ENCODE measurements at regions not wholly inside any gene's neighbourhood (a gene's known extent, or its start where the extent isn't known, plus 50 kb on each side); places are given as distances from the start of the nearest gene placed in this dataset.

DNA sequence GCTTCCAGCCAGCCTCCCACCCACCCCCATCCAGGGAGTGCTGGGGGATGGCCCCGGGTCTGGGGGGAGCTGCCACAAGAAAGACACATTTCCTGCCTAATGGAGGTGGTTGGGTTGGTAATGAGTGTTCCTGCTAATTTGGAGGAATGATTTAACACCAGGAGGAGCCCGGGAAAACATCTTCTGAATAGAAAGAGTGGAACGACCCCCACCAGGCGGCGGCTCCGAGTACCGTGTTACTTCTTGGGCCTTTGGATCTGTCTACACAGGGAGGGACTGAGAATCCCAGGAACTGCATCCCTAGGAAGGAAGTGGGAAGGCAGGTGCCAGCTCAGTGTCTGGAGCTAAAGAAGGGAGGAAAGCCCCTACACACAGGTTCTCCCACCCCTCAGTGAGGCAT lies 64.6 kb downstream of the TSPAN17 start:
- DNase-seq = no peak

DNA sequence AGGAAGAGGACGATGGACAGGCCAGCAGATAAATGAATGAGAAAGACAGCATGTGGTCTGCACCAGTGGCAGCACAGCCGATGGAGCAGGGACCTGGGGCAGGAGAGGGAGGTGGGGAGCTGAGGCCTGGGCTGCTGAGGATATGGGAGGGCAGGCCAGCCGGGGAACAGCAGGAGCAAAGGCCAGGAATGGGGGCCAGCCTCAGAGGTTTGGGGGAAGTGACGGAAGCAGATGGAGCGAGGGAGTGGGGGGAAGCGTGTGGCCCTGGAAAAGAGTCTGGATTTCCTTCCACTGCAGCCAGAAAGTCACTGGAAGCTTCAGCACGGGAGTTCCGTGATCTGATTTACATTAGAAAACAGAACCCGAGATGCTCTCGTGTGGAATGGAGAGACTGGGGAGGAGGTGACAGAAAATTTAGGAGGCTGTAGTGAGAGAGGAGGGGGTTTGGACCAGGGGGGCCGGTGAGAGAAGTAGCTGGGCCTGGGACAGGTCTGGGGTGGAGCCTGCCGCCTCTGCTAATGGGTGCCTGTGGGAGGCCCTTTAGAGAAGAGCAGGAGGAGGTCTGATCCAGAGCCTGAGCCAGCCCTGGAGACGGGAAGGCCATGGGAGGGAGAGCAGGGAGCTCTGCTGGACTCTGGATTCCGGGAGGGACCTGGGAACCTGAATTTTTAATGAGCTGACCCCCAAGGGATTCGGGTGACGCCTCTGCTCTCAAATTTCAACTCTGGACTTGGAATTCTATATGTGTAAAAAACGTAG lies 65.4 kb downstream of the TSPAN17 start:
- no peak for DNase-seq

DNA sequence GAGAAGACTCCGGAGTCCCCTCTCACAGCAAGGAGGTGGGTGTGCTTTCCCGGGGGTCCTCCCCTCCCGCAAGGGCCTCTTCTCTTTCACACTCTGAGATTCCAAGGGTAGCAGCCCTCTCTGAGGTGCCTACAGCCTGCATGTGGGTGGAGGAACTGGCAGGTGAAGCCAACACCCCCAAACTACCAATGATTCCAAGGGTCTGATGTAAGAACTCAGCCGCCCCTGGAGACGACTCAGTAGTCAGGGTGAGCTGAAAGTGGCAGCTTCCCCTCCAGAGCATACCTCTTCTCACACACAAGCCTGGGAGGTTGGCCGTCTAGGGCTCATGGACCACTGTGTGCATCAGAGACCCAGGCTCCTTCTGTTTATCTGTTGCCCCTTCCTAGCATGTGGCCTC lies 66.1 kb downstream of the TSPAN17 start:
- no peak for DNase-seq

DNA sequence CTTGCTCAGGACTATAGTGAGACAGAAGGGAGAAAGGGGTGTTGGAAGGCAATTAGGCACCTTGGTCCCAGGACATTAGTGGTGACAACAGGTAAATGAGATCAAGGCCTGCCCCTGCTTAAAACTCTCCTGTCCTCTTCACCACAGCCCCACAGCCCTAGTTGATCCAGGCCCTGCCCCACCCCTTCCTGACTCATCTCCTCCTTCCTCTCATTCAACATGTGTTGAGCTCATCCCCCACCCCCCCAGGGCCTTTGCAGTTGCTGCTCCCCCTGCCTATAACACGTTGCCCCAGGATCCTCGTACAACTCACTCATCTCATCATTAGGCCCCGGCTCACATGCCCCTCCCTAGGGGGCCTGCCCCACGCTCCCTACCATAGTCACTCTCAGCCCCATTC lies 66.8 kb downstream of the TSPAN17 start:
- DNase-seq = no peak

DNA sequence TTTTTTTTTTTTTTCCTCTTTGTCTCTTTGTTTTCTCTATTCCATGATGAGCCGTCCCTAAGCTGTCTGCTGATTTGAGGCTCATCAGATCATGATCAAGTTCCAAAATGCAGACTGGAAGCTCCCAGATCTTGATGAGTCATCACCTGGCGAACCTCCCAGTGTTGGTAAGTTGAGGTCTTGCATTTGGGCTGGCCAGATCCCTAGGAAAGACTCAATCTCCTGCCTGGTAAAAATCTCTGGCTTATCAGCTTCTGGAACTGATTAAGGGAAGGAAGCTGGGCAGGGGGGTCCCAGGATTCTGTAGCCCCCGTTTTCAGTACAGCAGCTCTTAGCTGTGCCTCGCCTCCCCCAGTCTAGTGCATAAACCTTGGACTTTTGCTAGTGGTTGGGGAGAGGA lies 69.0 kb downstream of the TSPAN17 start:
- DNase-seq = no peak

GRCh38 chr5:176719113-176719739 lies 71.9 kb downstream of the TSPAN17 start:
- no peak for DNase-seq

GRCh38 chr5:176721509-176721908 lies 74.2 kb downstream of the TSPAN17 start:
- DNase-seq = no peak

GRCh38 chr5:176722757-176723156 lies 75.5 kb downstream of the TSPAN17 start:
- no peak for DNase-seq

DNA sequence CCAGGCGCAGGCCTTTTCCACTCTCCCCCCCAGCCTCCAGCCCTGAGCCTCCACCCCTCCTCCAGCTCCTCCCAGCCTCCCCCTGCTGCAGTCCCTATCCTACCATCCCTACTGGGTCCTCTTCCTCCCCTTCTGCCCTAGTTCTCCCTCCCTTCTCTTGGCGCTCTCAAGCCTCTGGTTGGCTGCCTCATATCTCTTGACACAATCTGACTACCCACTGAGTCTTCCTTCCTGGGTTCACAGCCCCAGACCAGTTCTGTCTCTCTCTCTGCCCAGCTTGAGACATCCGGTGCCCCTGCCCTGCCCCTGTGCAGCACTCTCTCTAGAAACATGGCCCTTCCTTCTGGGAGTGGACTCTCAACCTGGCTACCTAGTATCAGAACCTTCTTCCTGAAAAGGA lies 76.2 kb downstream of the TSPAN17 start:
- no peak for DNase-seq

GRCh38 chr5:176724472-176724871 lies 77.2 kb downstream of the TSPAN17 start:
- no peak for DNase-seq

GRCh38 chr5:176725521-176726280 lies 78.4 kb downstream of the TSPAN17 start:
- peak; percentile 63 for DNase-seq

DNA sequence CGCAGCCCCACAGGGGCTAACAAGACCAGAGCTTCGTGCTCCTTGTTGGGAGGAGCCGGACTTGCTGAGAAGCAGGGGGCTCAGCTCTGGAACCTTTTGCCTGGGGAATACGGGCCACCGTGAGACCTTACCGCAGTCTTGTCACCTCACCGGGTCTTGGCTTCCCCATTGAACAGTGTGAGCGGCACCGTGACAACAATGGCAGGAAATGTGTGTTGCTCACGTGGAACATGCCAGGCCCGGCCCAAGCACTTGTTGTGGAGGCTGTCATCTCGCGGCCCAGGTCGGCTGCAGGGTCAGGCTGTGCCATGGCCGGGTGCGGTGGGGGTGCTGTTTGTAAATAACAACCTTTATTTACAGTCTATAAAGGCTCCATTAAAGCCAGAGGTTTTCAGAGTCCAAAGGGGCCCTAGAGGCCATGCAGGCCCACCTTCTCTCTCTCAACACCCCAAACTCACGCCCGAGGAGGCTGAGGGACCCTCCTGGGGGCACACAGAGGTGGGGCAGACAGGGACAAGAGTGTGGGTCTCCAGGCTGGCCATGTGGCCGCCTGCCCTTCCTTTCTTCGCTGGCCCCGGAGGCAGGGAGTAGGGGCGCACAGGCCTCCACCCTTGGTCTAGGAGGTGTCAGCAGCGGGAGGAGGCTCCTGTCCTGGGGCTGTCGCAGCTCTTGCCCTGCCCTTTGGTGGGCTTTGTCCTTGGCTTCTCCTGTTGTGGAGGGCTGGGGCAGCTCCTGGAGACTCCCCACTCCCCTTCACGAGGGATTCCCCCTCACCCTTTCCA lies 79.7 kb downstream of the TSPAN17 start:
- no peak for DNase-seq

GRCh38 chr5:176727528-176727900 lies 80.2 kb downstream of the TSPAN17 start:
- DNase-seq = no peak

DNA sequence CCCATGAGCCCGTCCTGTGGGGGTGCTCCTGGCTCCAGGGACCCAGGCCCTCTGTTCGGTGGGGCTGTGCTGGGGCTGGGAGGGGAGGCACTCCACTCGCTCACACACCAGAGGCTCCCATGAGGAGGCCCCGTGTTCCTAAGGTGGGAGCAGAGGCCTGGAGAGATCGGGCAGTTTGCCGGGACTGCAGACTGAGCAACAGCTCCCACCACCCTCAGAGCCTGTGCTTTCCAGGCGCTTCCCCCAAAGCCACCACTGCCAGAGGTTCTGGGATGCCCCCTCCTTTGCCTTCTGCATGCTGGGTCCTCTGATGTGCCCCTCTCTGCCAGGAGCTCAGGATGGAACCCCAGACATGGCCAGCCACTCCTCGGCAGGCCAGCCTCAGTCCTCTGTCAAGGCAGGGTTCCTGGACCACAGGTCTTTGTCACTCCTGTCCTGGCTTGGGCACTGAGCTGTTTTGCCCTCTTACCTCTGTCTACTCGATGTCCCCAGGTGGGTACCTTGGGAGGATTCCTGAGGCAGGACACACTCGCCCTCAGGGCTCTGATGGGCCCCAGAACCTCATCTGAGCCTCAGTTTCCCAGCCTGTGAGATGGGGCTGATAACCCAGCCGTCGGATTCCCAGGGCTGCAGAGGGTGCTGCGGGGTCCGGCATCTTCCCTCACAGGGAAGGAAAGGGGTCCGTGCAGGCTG lies 80.8 kb downstream of the TSPAN17 start:
- no peak for DNase-seq

GRCh38 chr5:176728831-176729251 lies 81.5 kb upstream of the UNC5A start:
- DNase-seq = no peak

DNA sequence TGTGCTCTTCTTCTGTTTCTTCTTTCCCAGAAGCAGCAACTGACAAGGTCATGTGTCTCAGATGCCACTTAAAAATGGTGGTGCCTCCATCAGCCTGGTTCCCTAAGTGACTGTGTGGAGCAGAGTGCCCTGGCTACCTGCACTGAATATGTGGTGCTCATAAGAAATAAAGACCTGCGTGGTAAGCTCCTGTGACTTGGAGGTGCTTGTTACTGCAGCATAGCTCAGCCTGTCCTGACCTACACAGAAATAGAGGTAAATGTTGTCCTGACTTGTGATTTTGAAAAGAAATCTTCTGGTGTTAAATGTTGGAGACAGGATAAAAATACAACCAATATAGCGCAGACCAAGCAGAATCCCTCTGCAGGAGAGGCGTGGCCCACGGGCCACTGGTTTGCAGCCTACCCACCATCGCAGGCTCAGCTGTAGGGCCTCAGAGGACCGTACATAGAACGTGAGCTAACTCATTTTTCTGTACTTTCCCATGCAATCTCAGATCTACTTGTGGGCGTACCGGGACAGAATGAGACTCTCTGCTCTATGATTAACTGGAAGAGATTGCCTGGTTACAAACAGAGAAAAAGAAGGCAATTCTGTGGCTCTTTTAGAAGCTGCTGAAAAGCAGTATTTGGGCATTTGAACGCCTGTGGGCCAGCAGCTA lies 79.4 kb upstream of the UNC5A start:
- DNase-seq = no peak

DNA sequence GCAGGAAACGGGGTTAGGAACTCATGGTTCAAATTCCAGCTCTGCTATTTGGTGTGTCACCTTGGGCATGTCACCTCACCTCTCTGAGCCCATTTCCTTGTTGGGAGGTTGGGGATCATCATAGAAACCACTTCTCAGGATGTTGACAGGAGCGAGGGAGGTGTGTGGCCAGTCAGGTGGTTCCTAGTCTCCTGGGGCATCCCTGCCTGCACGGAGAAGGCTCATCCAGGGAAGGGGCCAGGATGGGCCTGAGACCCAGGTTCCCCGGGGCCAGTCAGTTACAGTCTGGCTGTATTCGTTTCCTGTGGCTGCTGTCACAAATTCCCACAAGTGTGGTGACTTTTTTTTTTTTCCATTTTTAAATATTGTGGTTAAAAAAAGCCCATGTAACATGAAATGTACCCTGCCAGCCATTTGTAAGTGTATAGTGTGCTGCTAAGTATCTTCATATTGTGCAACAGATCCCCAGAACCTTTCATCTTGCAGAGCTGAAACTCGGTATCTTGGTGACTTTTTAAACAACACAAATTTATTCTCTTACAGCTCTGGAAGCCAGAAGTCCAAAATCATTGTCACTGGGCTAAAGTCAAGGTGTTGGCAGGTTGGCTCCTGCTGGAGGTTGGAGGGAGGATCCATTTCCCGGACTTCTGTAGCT lies 78.7 kb upstream of the UNC5A start:
- no peak for DNase-seq

DNA sequence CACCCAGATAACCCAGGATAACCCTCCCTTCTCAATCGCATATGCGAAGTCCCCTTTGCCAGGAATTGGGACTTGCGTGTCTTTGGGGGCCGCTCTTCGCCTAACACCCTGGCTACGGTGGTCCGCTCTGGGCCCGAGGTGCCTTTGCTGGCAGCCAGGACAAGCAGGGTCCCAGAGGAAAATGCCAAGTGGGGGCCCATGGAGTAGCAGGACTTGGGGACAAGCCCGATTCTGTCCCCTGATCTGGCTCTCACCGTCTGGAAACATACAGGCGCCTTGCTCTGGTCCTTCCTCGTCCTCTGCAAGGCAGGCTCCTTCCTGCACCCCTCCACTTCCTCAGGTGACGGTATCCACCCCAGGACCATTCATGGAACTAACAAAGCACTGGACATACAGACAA lies 78.1 kb upstream of the UNC5A start:
- DNase-seq = no peak

DNA sequence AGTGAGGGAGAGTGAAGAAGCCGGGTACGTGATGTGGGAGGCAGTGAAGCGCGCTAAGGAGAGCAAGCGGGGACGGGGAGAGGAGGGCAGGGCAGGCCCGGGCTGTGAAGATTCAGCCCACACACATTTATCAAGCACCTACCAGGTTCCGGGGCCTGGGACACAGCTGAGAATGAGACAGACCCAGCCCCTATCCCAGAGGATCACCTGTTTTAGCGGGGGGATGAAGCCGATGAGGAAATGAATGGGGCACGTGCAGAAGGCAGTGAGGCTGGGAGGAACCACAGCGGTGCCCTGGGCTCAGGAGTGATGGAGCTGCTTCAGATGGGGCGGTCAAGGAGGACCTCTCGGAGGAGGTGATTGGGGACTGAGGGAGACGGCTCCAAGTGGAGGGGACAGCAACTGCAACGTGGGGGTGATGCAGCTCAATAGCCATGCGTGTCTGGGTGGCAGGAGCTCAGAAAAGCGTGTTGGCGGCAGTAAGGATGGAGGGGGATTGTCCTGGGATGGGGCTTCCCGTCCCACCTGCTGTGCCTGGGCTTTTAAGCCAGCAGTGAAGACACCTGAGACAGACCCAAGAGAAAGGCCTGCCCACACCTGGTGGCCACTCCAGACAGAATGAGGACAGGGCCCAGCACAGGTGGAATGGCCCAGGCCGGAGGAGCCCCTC lies 77.5 kb upstream of the UNC5A start:
- no peak for DNase-seq

DNA sequence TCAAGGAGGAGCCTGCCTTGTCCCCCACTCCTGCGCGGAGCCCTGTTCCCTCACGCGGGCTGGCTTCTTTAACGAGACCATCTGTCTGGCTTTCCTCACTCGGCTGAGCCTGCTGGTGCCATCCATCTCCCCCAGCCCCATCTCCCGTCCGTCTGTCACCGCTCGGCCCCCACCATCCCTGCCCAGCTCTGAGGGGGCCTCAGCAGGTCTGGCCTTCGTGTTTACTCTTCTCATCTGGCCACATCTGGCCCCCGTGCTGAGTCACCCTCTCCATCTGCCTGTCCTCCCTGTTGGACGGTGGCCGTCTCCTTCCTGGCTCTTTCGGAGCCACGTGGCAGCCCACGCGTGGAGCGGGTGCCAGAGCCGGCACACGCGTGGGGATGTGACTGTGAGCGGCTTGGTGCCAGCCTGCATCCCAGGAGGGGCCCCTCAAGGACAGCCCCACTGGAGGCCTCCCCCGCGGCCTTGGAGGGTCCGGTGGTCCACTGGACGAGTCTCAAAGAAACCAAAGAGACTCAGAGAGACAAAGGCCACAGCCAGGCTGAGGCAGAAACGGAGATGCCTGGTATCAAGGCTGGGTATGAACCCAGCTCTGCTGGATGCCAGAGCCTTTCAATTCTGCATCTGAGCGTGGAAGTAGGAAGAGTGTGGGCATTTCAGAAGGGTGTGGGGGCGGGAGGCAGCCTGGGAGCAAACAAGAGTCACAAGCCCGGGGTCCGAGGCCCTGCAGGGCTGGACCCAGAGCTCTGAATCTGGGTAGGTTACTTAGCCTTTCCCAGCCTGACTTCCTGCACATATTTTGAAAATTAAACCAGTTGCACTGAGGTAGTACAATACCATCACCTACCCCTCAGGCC lies 76.7 kb upstream of the UNC5A start:
- no peak for DNase-seq
